DMS114 treated with DMSO at 0.1 percent for 48 hours (cell line): ENCODE measurements at regions not wholly inside any gene's neighbourhood (a gene's known extent, or its start where the extent isn't known, plus 50 kb on each side); places are given as distances from the start of the nearest gene placed in this dataset.

ENCODE experiments used
- DNase-seq: peaks from one replicate; lab custom pipeline; 2025; ENCODE audit not compliant: unreplicated experiment; lab: John Stamatoyannopoulos, UW

- no peak for DNase-seq
These were observed 698.8 kb downstream of the LIG4 start for GRCh38 chr13:107516517-107516916.

GRCh38 chr13:107512551-107512950 lies 702.8 kb downstream of the LIG4 start:
- DNase-seq, result no peak

- no peak for DNase-seq
These were observed 717.7 kb downstream of the LIG4 start for GRCh38 chr13:107497661-107498060.

- no peak for DNase-seq
These were observed 722.1 kb downstream of the LIG4 start for GRCh38 chr13:107493266-107493665.

- DNase-seq, result no peak
These were observed 732.6 kb downstream of the LIG4 start for GRCh38 chr13:107482688-107483087.

- no peak for DNase-seq
These were observed 735.2 kb downstream of the LIG4 start for GRCh38 chr13:107480130-107480529.

- DNase-seq, result no peak
These were observed 737.5 kb downstream of the LIG4 start for GRCh38 chr13:107477772-107478379.

GRCh38 chr13:107475753-107476453 lies 739.4 kb downstream of the LIG4 start:
- DNase-seq, result no peak

- DNase-seq, result no peak
These were observed 742.1 kb downstream of the LIG4 start for GRCh38 chr13:107473253-107473652.

- DNase-seq, result no peak
These were observed 748.8 kb downstream of the LIG4 start for GRCh38 chr13:107466326-107467099.

GRCh38 chr13:107462501-107462900 lies 752.8 kb downstream of the LIG4 start:
- no peak for DNase-seq

GRCh38 chr13:107461751-107462150 lies 753.6 kb downstream of the LIG4 start:
- DNase-seq, result no peak

GRCh38 chr13:107459430-107459829 lies 755.9 kb downstream of the LIG4 start:
- DNase-seq, result no peak

GRCh38 chr13:107458269-107458668 lies 757.1 kb downstream of the LIG4 start:
- DNase-seq, result no peak

GRCh38 chr13:107457686-107458085 lies 757.6 kb downstream of the LIG4 start:
- no peak for DNase-seq

- no peak for DNase-seq
These were observed 758.9 kb downstream of the LIG4 start for GRCh38 chr13:107456431-107456830.

GRCh38 chr13:107452833-107453232 lies 762.5 kb downstream of the LIG4 start:
- DNase-seq, result no peak

- no peak for DNase-seq
These were observed 764.4 kb downstream of the LIG4 start for GRCh38 chr13:107450931-107451330.

GRCh38 chr13:107450431-107450830 lies 764.9 kb downstream of the LIG4 start:
- DNase-seq, result no peak

- no peak for DNase-seq
These were observed 767.7 kb downstream of the LIG4 start for GRCh38 chr13:107447591-107447990.

GRCh38 chr13:107441279-107441678 lies 774.1 kb downstream of the LIG4 start:
- DNase-seq, result no peak

GRCh38 chr13:107438251-107438650 lies 777.1 kb downstream of the LIG4 start:
- DNase-seq, result no peak
